Prostate gland (tissue), 2 donors: ENCODE measurements at regions not wholly inside any gene's neighbourhood (a gene's known extent, or its start where the extent isn't known, plus 50 kb on each side); places are given as distances from the start of the nearest gene placed in this dataset.

ENCODE experiments used
- POLR2AphosphoS5 ChIP-seq: sonication (generic); formaldehyde crosslinking; IDR thresholded peaks from one replicate; pipeline ENCODE4 v1.6.1; 2017; ENCODE audit warnings: antibody characterized with exemption
- TF ChIP-seq, protein P1 (sequence below), 4 experiments: fragments of 200-600 bp in 2 of 4; fragments of 450-650 bp in 2 of 4; sonication (generic) in 2 of 4; IDR thresholded peaks; 1 replicate in 3 of 4; 2 replicates in 1 of 4; pipeline ENCODE4 v1.5.1; 2016 to 2019; ENCODE audit warnings: antibody characterized with exemption in 4 of 4, mild to moderate bottlenecking in 2 of 4, moderate library complexity in 2 of 4

DNA sequence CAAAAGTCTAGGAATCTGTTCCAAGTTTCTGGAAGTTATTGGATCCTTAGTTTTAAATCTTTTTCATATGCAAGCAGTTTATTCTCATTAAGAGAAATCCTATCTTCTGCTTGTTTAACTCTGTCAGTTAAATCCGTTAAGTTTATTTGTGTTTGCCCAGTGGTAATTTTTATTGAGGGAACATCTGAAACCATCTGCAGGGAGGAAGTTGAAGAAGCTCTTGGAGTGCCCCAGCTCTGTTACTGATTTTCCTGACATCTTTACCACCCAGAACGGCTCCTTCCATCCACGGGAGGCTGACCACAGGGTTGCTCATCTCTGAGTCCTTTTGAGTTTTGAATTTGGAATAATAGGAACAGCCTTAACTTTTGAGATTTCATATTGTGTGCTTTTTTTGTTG lies 99.9 kb upstream of the ZNF618 start:
- TF ChIP-seq, protein P1, sequence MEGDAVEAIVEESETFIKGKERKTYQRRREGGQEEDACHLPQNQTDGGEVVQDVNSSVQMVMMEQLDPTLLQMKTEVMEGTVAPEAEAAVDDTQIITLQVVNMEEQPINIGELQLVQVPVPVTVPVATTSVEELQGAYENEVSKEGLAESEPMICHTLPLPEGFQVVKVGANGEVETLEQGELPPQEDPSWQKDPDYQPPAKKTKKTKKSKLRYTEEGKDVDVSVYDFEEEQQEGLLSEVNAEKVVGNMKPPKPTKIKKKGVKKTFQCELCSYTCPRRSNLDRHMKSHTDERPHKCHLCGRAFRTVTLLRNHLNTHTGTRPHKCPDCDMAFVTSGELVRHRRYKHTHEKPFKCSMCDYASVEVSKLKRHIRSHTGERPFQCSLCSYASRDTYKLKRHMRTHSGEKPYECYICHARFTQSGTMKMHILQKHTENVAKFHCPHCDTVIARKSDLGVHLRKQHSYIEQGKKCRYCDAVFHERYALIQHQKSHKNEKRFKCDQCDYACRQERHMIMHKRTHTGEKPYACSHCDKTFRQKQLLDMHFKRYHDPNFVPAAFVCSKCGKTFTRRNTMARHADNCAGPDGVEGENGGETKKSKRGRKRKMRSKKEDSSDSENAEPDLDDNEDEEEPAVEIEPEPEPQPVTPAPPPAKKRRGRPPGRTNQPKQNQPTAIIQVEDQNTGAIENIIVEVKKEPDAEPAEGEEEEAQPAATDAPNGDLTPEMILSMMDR (IDR thresholded peaks at IDR 0.05), result no peak
- no peak for TF ChIP-seq POLR2AphosphoS5
